ENCODE measurements at regions not wholly inside any gene's neighbourhood (a gene's known extent, or its start where the extent isn't known, plus 50 kb on each side); places are given as distances from the start of the nearest gene placed in this dataset.

- Mint-ChIP-seq H3K4me3 (ENCODE audit: unreplicated experiment) (no peak overlapping the region), H3K36me3 (ENCODE audit: low read depth, unreplicated experiment) (no peaks in the 10 kb centered on the region), H3K27me3 (ENCODE audit: unreplicated experiment) (no peaks in the 10 kb centered on the region), H3K4me1 (ENCODE audit: unreplicated experiment) (peaks cover 2% of the 10 kb centered on the region), H3K27ac (ENCODE audit: unreplicated experiment) (no peak overlapping the region), H3K9me3 (ENCODE audit: unreplicated experiment) (no peaks in the 10 kb centered on the region)
- TF ChIP-seq CTCF (IDR thresholded peaks at IDR 0.05; ENCODE audit: unreplicated experiment): no peak
- no peak for DNase-seq (ENCODE audit: low spot score)
Measured at GRCh38 chr11:127226949-127227348, 226.4 kb upstream of the KIRREL3 start.

GRCh38 chr11:127226380-127226779 lies 225.8 kb upstream of the KIRREL3 start:
- DNase-seq (ENCODE audit: low spot score): no peak

GRCh38 chr11:127225619-127226018 lies 225.0 kb upstream of the KIRREL3 start:
- Mint-ChIP-seq H3K4me1 (ENCODE audit: unreplicated experiment) (peaks cover 2% of the 10 kb centered on the region), H3K27ac (ENCODE audit: unreplicated experiment) (no peak overlapping the region), H3K27me3 (ENCODE audit: unreplicated experiment) (no peaks in the 10 kb centered on the region), H3K36me3 (ENCODE audit: low read depth, unreplicated experiment) (no peaks in the 10 kb centered on the region), H3K4me3 (ENCODE audit: unreplicated experiment) (no peak overlapping the region), H3K9me3 (ENCODE audit: unreplicated experiment) (no peaks in the 10 kb centered on the region)
- no peak for DNase-seq (ENCODE audit: low spot score)
- TF ChIP-seq CTCF (IDR thresholded peaks at IDR 0.05; ENCODE audit: unreplicated experiment): no peak

More at GRCh38 chr11:127226380-127226779, 225.8 kb upstream of the KIRREL3 start:
- Mint-ChIP-seq H3K4me1 (ENCODE audit: unreplicated experiment) (peaks cover 2% of the 10 kb centered on the region), H3K27me3 (ENCODE audit: unreplicated experiment) (no peaks in the 10 kb centered on the region), H3K36me3 (ENCODE audit: low read depth, unreplicated experiment) (no peaks in the 10 kb centered on the region), H3K9me3 (ENCODE audit: unreplicated experiment) (no peaks in the 10 kb centered on the region), H3K27ac (ENCODE audit: unreplicated experiment) (no peak overlapping the region), H3K4me3 (ENCODE audit: unreplicated experiment) (no peak overlapping the region)
- TF ChIP-seq CTCF (IDR thresholded peaks at IDR 0.05; ENCODE audit: unreplicated experiment): no peak

- Mint-ChIP-seq H3K4me3 (ENCODE audit: unreplicated experiment) (no peak overlapping the region), H3K4me1 (ENCODE audit: unreplicated experiment) (peaks cover under 1% of the 10 kb centered on the region), H3K27ac (ENCODE audit: unreplicated experiment) (no peak overlapping the region), H3K9me3 (ENCODE audit: unreplicated experiment) (no peaks in the 10 kb centered on the region), H3K27me3 (ENCODE audit: unreplicated experiment) (no peaks in the 10 kb centered on the region), H3K36me3 (ENCODE audit: low read depth, unreplicated experiment) (no peaks in the 10 kb centered on the region)
- no peak for DNase-seq (ENCODE audit: low spot score)
- TF ChIP-seq CTCF (IDR thresholded peaks at IDR 0.05; ENCODE audit: unreplicated experiment): no peak
Measured at GRCh38 chr11:127224276-127224675, 223.7 kb upstream of the KIRREL3 start.

- no peaks in the 10 kb centered on the region for H3K27me3 Mint-ChIP-seq (ENCODE audit: unreplicated experiment)
- H3K4me3 Mint-ChIP-seq (ENCODE audit: unreplicated experiment): no peak overlapping the region
Measured at GRCh38 chr11:127223633-127224032, 223.1 kb upstream of the KIRREL3 start.

More at GRCh38 chr11:127223633-127224032, 223.1 kb upstream of the KIRREL3 start:
- no peak overlapping the region for H3K27ac Mint-ChIP-seq (ENCODE audit: unreplicated experiment)
- H3K9me3 Mint-ChIP-seq (ENCODE audit: unreplicated experiment): no peaks in the 10 kb centered on the region
- TF ChIP-seq CTCF (IDR thresholded peaks at IDR 0.05; ENCODE audit: unreplicated experiment): no peak
- DNase-seq (ENCODE audit: low spot score): no peak
- H3K4me1 Mint-ChIP-seq (ENCODE audit: unreplicated experiment): no peaks in the 10 kb centered on the region
- no peaks in the 10 kb centered on the region for H3K36me3 Mint-ChIP-seq (ENCODE audit: low read depth, unreplicated experiment)
